Fibroblast of lung (primary cell): ENCODE measurements at regions not wholly inside any gene's neighbourhood (a gene's known extent, or its start where the extent isn't known, plus 50 kb on each side); places are given as distances from the start of the nearest gene placed in this dataset.

Experiments
- CTCF ChIP-seq, 2 donors: IDR thresholded peaks in 1 of 2; conservative IDR thresholded peaks in 1 of 2; 1 replicate in 1 of 2; 2 replicates in 1 of 2; pipeline ENCODE4 v1.5.1; 2011 to 2012; ENCODE audit warnings: low read length in 2 of 2, control low read depth in 1 of 2, inconsistent platforms in 1 of 2, low read depth in 1 of 2, mild to moderate bottlenecking in 1 of 2
- EZH2 ChIP-seq: IDR thresholded peaks from 2 replicates; pipeline ENCODE4 v1.5.1; 2012; ENCODE audit warnings: low read length, control low read depth, mild to moderate bottlenecking; ENCODE audit errors: missing control alignments

GRCh38 chr5:68562308-68562707, 346.8 kb downstream of the PIK3R1 start:
- TF ChIP-seq CTCF (conservative IDR thresholded peaks at IDR 0.05 in 1 of 2, IDR thresholded peaks at IDR 0.05 in 1 of 2; ENCODE audit: low read depth in 1 of 2, low read length in 2 of 2) (no peak), EZH2 (no peak)
